ENCODE measurements at regions not wholly inside any gene's neighbourhood (a gene's known extent, or its start where the extent isn't known, plus 50 kb on each side); places are given as distances from the start of the nearest gene placed in this dataset.

DNA sequence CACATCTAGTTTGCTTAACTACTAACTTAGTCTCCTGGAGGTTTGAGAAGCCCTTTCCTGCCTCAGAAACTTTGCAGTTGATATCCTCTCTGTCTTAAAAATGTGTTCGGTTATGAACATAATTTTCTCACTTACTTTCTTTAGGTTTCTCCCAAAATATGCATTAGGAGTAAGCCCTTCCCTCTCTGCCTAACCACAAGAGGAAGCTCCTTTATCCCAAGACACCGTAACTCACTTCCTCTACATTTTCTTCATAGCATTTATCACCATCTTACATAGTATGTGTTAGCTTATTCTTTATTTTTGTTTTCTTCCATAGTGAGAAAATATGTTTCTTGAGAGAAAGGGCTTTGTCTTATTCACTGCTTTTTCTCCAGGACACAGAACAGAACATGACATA is 952.5 kb upstream of the ATXN8OS start:
- TF ChIP-seq, protein P1, sequence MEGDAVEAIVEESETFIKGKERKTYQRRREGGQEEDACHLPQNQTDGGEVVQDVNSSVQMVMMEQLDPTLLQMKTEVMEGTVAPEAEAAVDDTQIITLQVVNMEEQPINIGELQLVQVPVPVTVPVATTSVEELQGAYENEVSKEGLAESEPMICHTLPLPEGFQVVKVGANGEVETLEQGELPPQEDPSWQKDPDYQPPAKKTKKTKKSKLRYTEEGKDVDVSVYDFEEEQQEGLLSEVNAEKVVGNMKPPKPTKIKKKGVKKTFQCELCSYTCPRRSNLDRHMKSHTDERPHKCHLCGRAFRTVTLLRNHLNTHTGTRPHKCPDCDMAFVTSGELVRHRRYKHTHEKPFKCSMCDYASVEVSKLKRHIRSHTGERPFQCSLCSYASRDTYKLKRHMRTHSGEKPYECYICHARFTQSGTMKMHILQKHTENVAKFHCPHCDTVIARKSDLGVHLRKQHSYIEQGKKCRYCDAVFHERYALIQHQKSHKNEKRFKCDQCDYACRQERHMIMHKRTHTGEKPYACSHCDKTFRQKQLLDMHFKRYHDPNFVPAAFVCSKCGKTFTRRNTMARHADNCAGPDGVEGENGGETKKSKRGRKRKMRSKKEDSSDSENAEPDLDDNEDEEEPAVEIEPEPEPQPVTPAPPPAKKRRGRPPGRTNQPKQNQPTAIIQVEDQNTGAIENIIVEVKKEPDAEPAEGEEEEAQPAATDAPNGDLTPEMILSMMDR (IDR thresholded peaks at IDR 0.05; ENCODE audit: low read length) = no peak
- TF ChIP-seq EZH2 (optimal IDR thresholded peaks at IDR 0.05; ENCODE audit: low read depth, low read length) (no peak), EZH2phosphoT487 (IDR thresholded peaks at IDR 0.05; ENCODE audit: low read length) (no peak)
